ENCODE measurements at regions not wholly inside any gene's neighbourhood (a gene's known extent, or its start where the extent isn't known, plus 50 kb on each side); places are given as distances from the start of the nearest gene placed in this dataset.

DNA sequence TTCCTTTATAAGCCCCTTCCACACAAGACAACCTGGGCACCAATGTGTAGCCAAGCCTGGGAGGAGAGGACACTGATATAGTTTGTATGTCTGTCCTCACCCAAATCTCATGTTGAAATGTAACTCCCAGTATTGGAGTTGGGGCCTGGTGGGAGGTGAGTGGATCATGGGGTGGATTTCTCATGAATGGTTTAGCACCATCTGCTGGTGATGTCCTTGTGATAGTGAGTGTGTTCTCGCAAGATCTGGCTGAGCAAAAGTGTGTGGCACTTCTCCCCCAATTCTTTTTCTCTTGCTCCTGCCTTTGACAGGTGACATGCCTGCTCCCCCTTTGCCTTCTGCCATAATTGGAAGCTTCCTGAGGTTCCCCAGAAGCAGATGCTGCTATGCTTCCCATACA, 135.8 kb downstream of the USP31 start:
- TF ChIP-seq POLR2AphosphoS5 (IDR thresholded peaks at IDR 0.05) (no peak), POLR2A (IDR thresholded peaks at IDR 0.05) (no peak)
- TF ChIP-seq, protein P1, sequence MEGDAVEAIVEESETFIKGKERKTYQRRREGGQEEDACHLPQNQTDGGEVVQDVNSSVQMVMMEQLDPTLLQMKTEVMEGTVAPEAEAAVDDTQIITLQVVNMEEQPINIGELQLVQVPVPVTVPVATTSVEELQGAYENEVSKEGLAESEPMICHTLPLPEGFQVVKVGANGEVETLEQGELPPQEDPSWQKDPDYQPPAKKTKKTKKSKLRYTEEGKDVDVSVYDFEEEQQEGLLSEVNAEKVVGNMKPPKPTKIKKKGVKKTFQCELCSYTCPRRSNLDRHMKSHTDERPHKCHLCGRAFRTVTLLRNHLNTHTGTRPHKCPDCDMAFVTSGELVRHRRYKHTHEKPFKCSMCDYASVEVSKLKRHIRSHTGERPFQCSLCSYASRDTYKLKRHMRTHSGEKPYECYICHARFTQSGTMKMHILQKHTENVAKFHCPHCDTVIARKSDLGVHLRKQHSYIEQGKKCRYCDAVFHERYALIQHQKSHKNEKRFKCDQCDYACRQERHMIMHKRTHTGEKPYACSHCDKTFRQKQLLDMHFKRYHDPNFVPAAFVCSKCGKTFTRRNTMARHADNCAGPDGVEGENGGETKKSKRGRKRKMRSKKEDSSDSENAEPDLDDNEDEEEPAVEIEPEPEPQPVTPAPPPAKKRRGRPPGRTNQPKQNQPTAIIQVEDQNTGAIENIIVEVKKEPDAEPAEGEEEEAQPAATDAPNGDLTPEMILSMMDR (IDR thresholded peaks at IDR 0.05): no peak
- intact Hi-C loops (cut with DNase I): no loop called here
- Histone ChIP-seq H3K4me1 (replicated peaks) (no peaks in the 10 kb centered on the region), H3K4me3 (no peak overlapping the region), H3K36me3 (no peaks in the 10 kb centered on the region), H3K27me3 (replicated peaks; ENCODE audit: insufficient read depth) (no peaks in the 10 kb centered on the region), H3K27ac (no peak overlapping the region), H3K9me3 (no peaks in the 10 kb centered on the region)
- WGBS: 50% methylated on average over 1 of the region's 1 CpG
- no peak for DNase-seq (ENCODE audit: low spot score)

DNA sequence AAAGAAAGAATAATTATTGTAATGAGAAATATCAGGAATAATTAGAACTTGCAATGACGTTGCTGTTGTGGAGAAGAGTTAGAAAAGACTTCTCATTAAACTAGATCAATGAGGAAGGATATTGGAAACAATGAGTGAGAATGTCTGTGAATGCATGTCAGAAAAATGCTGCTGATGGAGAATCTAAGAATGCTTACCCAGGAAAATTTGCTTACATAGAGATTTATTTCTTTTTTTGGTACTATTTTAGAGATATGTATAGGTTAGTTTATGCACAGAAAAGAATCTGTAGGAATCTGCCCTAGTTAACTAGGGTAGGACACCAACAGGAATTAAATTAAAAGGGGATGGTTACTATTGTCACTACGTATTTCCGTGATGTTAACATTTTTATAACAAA, 140.2 kb downstream of the USP31 start:
- no peaks in the 10 kb centered on the region for H3K36me3 ChIP-seq
- no peaks in the 10 kb centered on the region for H3K4me1 ChIP-seq (replicated peaks)
- no peak for TF ChIP-seq POLR2A (IDR thresholded peaks at IDR 0.05)
- TF ChIP-seq, protein P1 (IDR thresholded peaks at IDR 0.05): no peak
- H3K27ac ChIP-seq: no peak overlapping the region
- DNase-seq (ENCODE audit: low spot score): no peak
- no peaks in the 10 kb centered on the region for H3K27me3 ChIP-seq (replicated peaks; ENCODE audit: insufficient read depth)
- no peak overlapping the region for H3K4me3 ChIP-seq
- intact Hi-C loops (cut with DNase I): no loop called here
- no peaks in the 10 kb centered on the region for H3K9me3 ChIP-seq
- 82% methylated on average over 3 of the region's 3 CpGs for WGBS

DNA sequence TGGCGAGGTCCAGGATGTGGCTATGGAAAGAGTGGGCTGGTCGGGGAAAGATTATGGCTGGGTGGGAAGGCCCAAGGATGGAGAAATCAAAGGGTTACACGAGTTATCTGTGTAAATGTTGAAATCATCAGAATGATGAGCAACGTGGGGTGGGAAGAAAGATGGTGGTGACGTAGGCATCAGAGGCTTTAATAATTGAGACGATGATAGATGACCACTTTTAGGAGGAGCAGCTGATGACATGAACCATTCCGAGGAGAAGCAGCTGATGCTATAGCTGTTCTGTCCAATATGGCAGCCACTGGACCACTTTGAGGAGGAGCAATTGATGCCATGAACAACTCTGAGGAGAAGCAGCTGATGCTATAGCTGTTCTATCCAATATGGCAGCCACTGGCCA, 141.2 kb downstream of the USP31 start:
- Histone ChIP-seq H3K36me3 (no peaks in the 10 kb centered on the region), H3K27me3 (replicated peaks; ENCODE audit: insufficient read depth) (no peaks in the 10 kb centered on the region), H3K4me1 (replicated peaks) (no peaks in the 10 kb centered on the region), H3K27ac (no peak overlapping the region), H3K4me3 (no peak overlapping the region), H3K9me3 (no peaks in the 10 kb centered on the region)
- DNase-seq (ENCODE audit: low spot score): no peak
- intact Hi-C loops (cut with DNase I): no loop called here
- 82% methylated on average over 7 of the region's 7 CpGs for WGBS
- TF ChIP-seq, protein P1 (IDR thresholded peaks at IDR 0.05): no peak
- TF ChIP-seq POLR2AphosphoS5 (IDR thresholded peaks at IDR 0.05): no peak
- no peak for TF ChIP-seq POLR2A (IDR thresholded peaks at IDR 0.05)

DNA sequence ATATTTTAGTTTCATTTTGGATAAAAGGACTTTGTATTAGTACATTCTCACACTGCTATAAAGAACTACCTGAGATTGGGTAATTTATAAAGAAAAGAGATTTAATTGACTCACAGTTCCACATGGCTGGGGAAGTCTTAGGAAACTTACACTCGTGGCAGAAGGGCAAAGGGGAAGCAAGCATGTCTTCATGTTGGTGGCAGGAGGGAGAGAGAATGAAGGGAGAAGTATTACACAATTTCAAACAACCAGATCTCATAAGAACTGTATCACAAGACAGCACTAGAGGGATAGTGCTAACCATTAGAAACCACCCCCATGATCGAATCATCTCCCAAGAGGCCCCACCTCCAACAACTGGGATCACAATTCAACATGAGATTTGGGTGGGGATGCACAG, 142.9 kb downstream of the USP31 start:
- no peak overlapping the region for H3K27ac ChIP-seq
- intact Hi-C loops (cut with DNase I): no loop called here
- no peaks in the 10 kb centered on the region for H3K27me3 ChIP-seq (replicated peaks; ENCODE audit: insufficient read depth)
- H3K4me1 ChIP-seq (replicated peaks): no peaks in the 10 kb centered on the region
- TF ChIP-seq, protein P1 (IDR thresholded peaks at IDR 0.05): no peak
- TF ChIP-seq POLR2A (IDR thresholded peaks at IDR 0.05) (no peak), POLR2AphosphoS5 (IDR thresholded peaks at IDR 0.05) (no peak)
- H3K36me3 ChIP-seq: no peaks in the 10 kb centered on the region
- no peak overlapping the region for H3K4me3 ChIP-seq
- 72% methylated on average over 2 of the region's 2 CpGs for WGBS
- no peak for DNase-seq (ENCODE audit: low spot score)
- no peaks in the 10 kb centered on the region for H3K9me3 ChIP-seq

DNA sequence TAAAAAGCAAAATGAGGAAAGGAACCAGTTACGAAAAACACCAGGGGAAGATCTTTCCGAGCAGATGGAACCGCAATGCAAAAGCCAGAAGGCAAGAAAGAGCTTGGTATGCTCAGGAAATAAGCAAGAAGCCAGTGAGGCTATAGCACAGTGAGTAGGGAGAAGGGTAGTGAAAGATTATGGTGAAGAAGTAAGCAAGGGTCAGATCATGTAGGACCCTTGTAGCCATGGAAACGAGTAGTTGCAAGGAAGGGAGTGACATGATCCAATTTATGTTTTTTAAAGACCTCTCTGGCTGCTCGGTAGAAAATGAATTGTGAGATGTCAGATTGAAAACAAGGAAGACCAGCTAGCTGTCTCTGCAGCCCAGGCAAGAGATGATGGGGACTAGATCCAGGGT, 143.3 kb downstream of the USP31 start:
- H3K4me1 ChIP-seq (replicated peaks): no peaks in the 10 kb centered on the region
- H3K36me3 ChIP-seq: no peaks in the 10 kb centered on the region

More for the DNA sequence above, 143.3 kb downstream of the USP31 start:
- WGBS: 74% methylated on average over 5 of the region's 5 CpGs
- DNase-seq (ENCODE audit: low spot score): no peak
- Histone ChIP-seq H3K9me3 (no peaks in the 10 kb centered on the region), H3K27me3 (replicated peaks; ENCODE audit: insufficient read depth) (no peaks in the 10 kb centered on the region), H3K27ac (no peak overlapping the region), H3K4me3 (no peak overlapping the region)
- intact Hi-C loops (cut with DNase I): no loop called here
- TF ChIP-seq POLR2A (IDR thresholded peaks at IDR 0.05) (no peak), POLR2AphosphoS5 (IDR thresholded peaks at IDR 0.05) (no peak)
- TF ChIP-seq, protein P1 (IDR thresholded peaks at IDR 0.05): no peak
